ENCODE measurements at regions not wholly inside any gene's neighbourhood (a gene's known extent, or its start where the extent isn't known, plus 50 kb on each side); places are given as distances from the start of the nearest gene placed in this dataset.

GRCh38 chr4:13840502-13841190 lies 213.1 kb upstream of the BOD1L1 start:
- TF ChIP-seq CTCF (IDR thresholded peaks at IDR 0.05) (no peak), POLR2A (IDR thresholded peaks at IDR 0.05) (no peak), POLR2AphosphoS5 (IDR thresholded peaks at IDR 0.05; ENCODE audit: insufficient read depth in 1 of 2, low read depth in 1 of 2) (no peak)

All from vagina (tissue), 2 donors.